H9 (cell line): ENCODE measurements at regions not wholly inside any gene's neighbourhood (a gene's known extent, or its start where the extent isn't known, plus 50 kb on each side); places are given as distances from the start of the nearest gene placed in this dataset.

Experiments used
- DNase-seq: peaks from one replicate; pipeline ENCODE4 v3.0.0-alpha.2; 2017
- H2AFZ ChIP-seq: one replicate; pipeline ENCODE4 v1.6.1; 2013; ENCODE audit warnings: mild to moderate bottlenecking, low read length, control low read depth, moderate library complexity
- H2AK5ac ChIP-seq: 2 replicates; pipeline ENCODE4 v1.6.1; 2013; ENCODE audit warnings: low read length, control low read depth, mixed read lengths; ENCODE audit not compliant: insufficient read length
- H2BK120ac ChIP-seq: one replicate; pipeline ENCODE4 v1.6.1; 2013; ENCODE audit warnings: low read depth, mild to moderate bottlenecking, low read length, control low read depth, inconsistent platforms; ENCODE audit not compliant: poor library complexity, severe bottlenecking
- H2BK12ac ChIP-seq: 2 replicates; pipeline ENCODE4 v1.6.1; 2013; ENCODE audit warnings: low read length, control low read depth, mixed read lengths, low read depth; ENCODE audit not compliant: insufficient read length
- H2BK15ac ChIP-seq: 2 replicates; pipeline ENCODE4 v1.6.1; 2013; ENCODE audit warnings: low read depth, low read length, control low read depth
- H2BK20ac ChIP-seq: one replicate; pipeline ENCODE4 v1.6.1; 2013; ENCODE audit warnings: low read depth, mild to moderate bottlenecking, low read length, control low read depth, inconsistent platforms; ENCODE audit not compliant: poor library complexity, severe bottlenecking
- H2BK5ac ChIP-seq: 2 replicates; pipeline ENCODE4 v1.6.1; 2013; ENCODE audit warnings: low read length, control low read depth, mixed read lengths; ENCODE audit not compliant: insufficient read length
- H3K14ac ChIP-seq: 2 replicates; pipeline ENCODE4 v1.6.1; 2013; ENCODE audit warnings: low read length, control low read depth; ENCODE audit not compliant: insufficient read depth
- H3K18ac ChIP-seq: 2 replicates; pipeline ENCODE4 v1.6.1; 2013; ENCODE audit warnings: low read depth, mild to moderate bottlenecking, mixed read lengths, low read length, control low read depth; ENCODE audit not compliant: insufficient read length
- H3K23ac ChIP-seq: 2 replicates; pipeline ENCODE4 v1.6.1; 2013; ENCODE audit warnings: low read length, control low read depth, mixed read lengths, low read depth; ENCODE audit not compliant: insufficient read length
- H3K23me2 ChIP-seq: 2 replicates; pipeline ENCODE4 v1.6.1; 2013; ENCODE audit warnings: low read depth, mild to moderate bottlenecking, mixed read lengths, low read length, control low read depth; ENCODE audit not compliant: insufficient read length, poor library complexity, severe bottlenecking
- H3K27ac ChIP-seq: 2 replicates; pipeline ENCODE4 v1.5.1; 2013; ENCODE audit warnings: low read length, control low read depth, mixed read lengths, low read depth; ENCODE audit not compliant: insufficient read length
- H3K27me3 ChIP-seq: 2 replicates; pipeline ENCODE4 v1.6.1; 2013; ENCODE audit warnings: low read length, control low read depth, inconsistent platforms; ENCODE audit not compliant: insufficient read depth
- H3K4ac ChIP-seq: 2 replicates; pipeline ENCODE4 v1.6.1; 2013; ENCODE audit warnings: low read depth, mild to moderate bottlenecking, control low read depth, inconsistent platforms, low read length, moderate library complexity
- H3K4me1 ChIP-seq: 2 replicates; pipeline ENCODE4 v1.6.1; 2013; ENCODE audit warnings: low read length, control low read depth, inconsistent platforms; ENCODE audit not compliant: insufficient read depth
- H3K4me2 ChIP-seq: 2 replicates; pipeline ENCODE4 v1.6.1; 2013; ENCODE audit warnings: low read length, control low read depth, mixed read lengths; ENCODE audit not compliant: insufficient read length, insufficient read depth
- H3K56ac ChIP-seq: 2 replicates; pipeline ENCODE4 v1.6.1; 2013; ENCODE audit warnings: low read depth, mild to moderate bottlenecking, mixed read lengths, low read length, control low read depth; ENCODE audit not compliant: insufficient read length
- H3K79me1 ChIP-seq: 2 replicates; pipeline ENCODE4 v1.6.1; 2013; ENCODE audit warnings: low read depth, mild to moderate bottlenecking, moderate library complexity, low read length, control low read depth, inconsistent platforms; ENCODE audit not compliant: insufficient read depth, poor library complexity, severe bottlenecking
- H3K79me2 ChIP-seq: 2 replicates; pipeline ENCODE4 v1.6.1; 2013; ENCODE audit warnings: low read length, control low read depth, inconsistent platforms; ENCODE audit not compliant: insufficient read depth
- H3K9ac ChIP-seq: 2 replicates; pipeline ENCODE4 v1.6.1; 2013; ENCODE audit warnings: low read length, control low read depth, mixed read lengths; ENCODE audit not compliant: insufficient read length; ENCODE audit errors: extremely low read depth
- H3K9me3 ChIP-seq: one replicate; pipeline ENCODE4 v1.6.1; 2013; ENCODE audit warnings: low read depth, low read length, inconsistent platforms; ENCODE audit not compliant: control insufficient read depth
- H3T11ph ChIP-seq: one replicate; pipeline ENCODE4 v1.6.1; 2013; ENCODE audit warnings: mild to moderate bottlenecking, low read length, control low read depth, inconsistent platforms
- H4K20me1 ChIP-seq: one replicate; pipeline ENCODE4 v1.6.1; 2013; ENCODE audit not compliant: control insufficient read depth, insufficient read length, insufficient read depth
- H4K5ac ChIP-seq: 2 replicates; pipeline ENCODE4 v1.6.1; 2013; ENCODE audit warnings: low read depth, mild to moderate bottlenecking, mixed read lengths, low read length, control low read depth; ENCODE audit not compliant: insufficient read length
- H4K8ac ChIP-seq: replicated peaks from 2 replicates; pipeline ENCODE4 v1.6.1; 2013; ENCODE audit warnings: low read length, control low read depth, mixed read lengths, low read depth; ENCODE audit not compliant: insufficient read length
- H4K91ac ChIP-seq: 2 replicates; pipeline ENCODE4 v1.6.1; 2013; ENCODE audit warnings: low read depth, mild to moderate bottlenecking, moderate library complexity, mixed read lengths, low read length, control low read depth; ENCODE audit not compliant: insufficient read length
- H3K27ac Mint-ChIP-seq, 3 experiments: 2 replicates in 2 of 3; 3 replicates in 1 of 3; pipeline ENCODE4 v1.8.0; 2020 to 2021; ENCODE audit warnings: mixed read lengths in 3 of 3, mild to moderate bottlenecking in 1 of 3, moderate library complexity in 1 of 3
- H3K27me3 Mint-ChIP-seq: 2 replicates; pipeline ENCODE4 v1.8.0; 2021; ENCODE audit warnings: low read depth, mild to moderate bottlenecking, moderate library complexity, mixed read lengths
- H3K36me3 Mint-ChIP-seq, 3 experiments: 2 replicates in 2 of 3; 3 replicates in 1 of 3; pipeline ENCODE4 v1.8.0; 2020 to 2021; ENCODE audit warnings: low read depth in 3 of 3, mixed read lengths in 3 of 3; ENCODE audit not compliant: insufficient read depth in 1 of 3
- H3K4me1 Mint-ChIP-seq, 2 experiments: 2 replicates each; pipeline ENCODE4 v1.8.0; 2020; ENCODE audit warnings: mixed read lengths in 2 of 2
- H3K4me3 Mint-ChIP-seq, 2 experiments: 2 replicates in 1 of 2; 3 replicates in 1 of 2; pipeline ENCODE4 v1.8.0; 2020 to 2021; ENCODE audit warnings: mild to moderate bottlenecking in 2 of 2, mixed read lengths in 2 of 2, moderate library complexity in 1 of 2
- H3K9me3 Mint-ChIP-seq, 2 experiments: 2 replicates in 1 of 2; 3 replicates in 1 of 2; pipeline ENCODE4 v1.8.0; 2020; ENCODE audit warnings: mild to moderate bottlenecking in 2 of 2, mixed read lengths in 2 of 2, moderate library complexity in 1 of 2
- WGBS: extraction: QIAGEN DNeasy Blood & Tissue Kit; methylation state at CpG from one replicate; pipeline ENCODE4 v1.1.7; 2013; ENCODE audit warnings: missing lambda C conversion rate, low lambda C conversion rate, mixed read lengths; ENCODE audit not compliant: insufficient read length; ENCODE audit errors: extremely low coverage; 5-methylcytosine and 5-hydroxymethylcytosine counted together
- TF ChIP-seq, protein P1 (sequence below): fragments of 200-600 bp; sonication (generic); conservative IDR thresholded peaks from 3 replicates; pipeline ENCODE4 v1.8.0; 2021; ENCODE audit warnings: antibody characterized with exemption, mild to moderate bottlenecking

DNA sequence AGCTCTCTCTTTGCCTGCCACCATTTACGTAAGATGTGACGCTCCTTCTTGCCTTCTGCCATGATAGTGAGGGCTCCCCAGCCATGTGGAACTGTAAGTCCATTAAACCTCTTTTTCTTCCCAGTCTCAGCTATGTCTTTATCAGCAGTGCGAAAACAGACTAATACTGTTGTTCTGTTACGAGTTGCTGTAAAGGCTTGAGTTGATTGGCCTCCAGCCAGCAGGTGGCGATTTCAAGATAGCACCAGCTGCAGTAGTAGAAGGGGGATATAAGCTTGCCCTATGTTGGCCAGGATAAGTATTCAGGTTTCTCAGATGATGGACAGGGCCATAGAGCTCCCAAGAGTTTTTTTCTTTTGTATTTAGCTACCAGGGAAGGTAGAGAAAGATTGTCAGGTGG, 385.5 kb downstream of the MZT1 start:
- Histone ChIP-seq H3K4me2 (no peak overlapping the region), H3K9me3 (no peaks in the 10 kb centered on the region), H2BK15ac (no peak overlapping the region), H2AK5ac (no peak overlapping the region), H2BK120ac (no peak overlapping the region), H2BK20ac (no peak overlapping the region), H3K79me1 (no peaks in the 10 kb centered on the region), H4K20me1 (no peaks in the 10 kb centered on the region), H3K27me3 (no peaks in the 10 kb centered on the region), H4K8ac (no peak overlapping the region), H2AFZ (no peak overlapping the region), H3K79me2 (no peaks in the 10 kb centered on the region), H3K4me1 (no peaks in the 10 kb centered on the region), H2BK5ac (no peak overlapping the region), H4K91ac (no peak overlapping the region), H3K23me2 (peaks cover 3% of the 10 kb centered on the region), H3K14ac (no peak overlapping the region), H3K27ac (no peak overlapping the region), H3K9ac (no peak overlapping the region), H3K23ac (no peak overlapping the region), H4K5ac (no peak overlapping the region), H2BK12ac (no peak overlapping the region), H3T11ph (no peak overlapping the region), H3K4ac (no peak overlapping the region), H3K18ac (no peak overlapping the region), H3K56ac (no peak overlapping the region)
- H3K27me3 Mint-ChIP-seq: no peaks in the 10 kb centered on the region
- DNase-seq: no peak
- H3K9me3 Mint-ChIP-seq: peaks cover 5 to 9% of the 10 kb centered on the region in 2 experiments; a peak in 3 of 5 replicates
- H3K36me3 Mint-ChIP-seq: peaks cover 0 to 4% (median 1%) of the 10 kb centered on the region in 3 experiments; a peak in 3 of 7 replicates
- H3K4me3 Mint-ChIP-seq: no peak overlapping the region
- TF ChIP-seq, protein P1, sequence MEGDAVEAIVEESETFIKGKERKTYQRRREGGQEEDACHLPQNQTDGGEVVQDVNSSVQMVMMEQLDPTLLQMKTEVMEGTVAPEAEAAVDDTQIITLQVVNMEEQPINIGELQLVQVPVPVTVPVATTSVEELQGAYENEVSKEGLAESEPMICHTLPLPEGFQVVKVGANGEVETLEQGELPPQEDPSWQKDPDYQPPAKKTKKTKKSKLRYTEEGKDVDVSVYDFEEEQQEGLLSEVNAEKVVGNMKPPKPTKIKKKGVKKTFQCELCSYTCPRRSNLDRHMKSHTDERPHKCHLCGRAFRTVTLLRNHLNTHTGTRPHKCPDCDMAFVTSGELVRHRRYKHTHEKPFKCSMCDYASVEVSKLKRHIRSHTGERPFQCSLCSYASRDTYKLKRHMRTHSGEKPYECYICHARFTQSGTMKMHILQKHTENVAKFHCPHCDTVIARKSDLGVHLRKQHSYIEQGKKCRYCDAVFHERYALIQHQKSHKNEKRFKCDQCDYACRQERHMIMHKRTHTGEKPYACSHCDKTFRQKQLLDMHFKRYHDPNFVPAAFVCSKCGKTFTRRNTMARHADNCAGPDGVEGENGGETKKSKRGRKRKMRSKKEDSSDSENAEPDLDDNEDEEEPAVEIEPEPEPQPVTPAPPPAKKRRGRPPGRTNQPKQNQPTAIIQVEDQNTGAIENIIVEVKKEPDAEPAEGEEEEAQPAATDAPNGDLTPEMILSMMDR: peak; percentile 45; the same call in 2 of the 3 replicates
- no peaks in the 10 kb centered on the region for H3K4me1 Mint-ChIP-seq
- H3K27ac Mint-ChIP-seq: no peak overlapping the region
- WGBS: no CpG with 5 or more reads among the region's 5 CpGs
